Kidney glomerular epithelial cell (primary cell): ENCODE measurements at regions not wholly inside any gene's neighbourhood (a gene's known extent, or its start where the extent isn't known, plus 50 kb on each side); places are given as distances from the start of the nearest gene placed in this dataset.
"Not testable (repeated sequence)": the region's sequence is repeated elsewhere in the genome, so short reads cannot be mapped to it uniquely, and the experiment has no call there.

ENCODE experiments used
- DNase-seq: peaks from one replicate; lab custom pipeline; 2025; lab: John Stamatoyannopoulos, UW

- no peak for DNase-seq
These were observed 54.6 kb downstream of the DKK1 start for GRCh38 chr10:52368725-52369124.

GRCh38 chr10:52374207-52374606, 60.1 kb downstream of the DKK1 start:
- not testable (repeated sequence) for DNase-seq

GRCh38 chr10:52376694-52377354, 62.7 kb downstream of the DKK1 start:
- DNase-seq, result no peak

GRCh38 chr10:52378124-52378523, 64.0 kb downstream of the DKK1 start:
- no peak for DNase-seq

- DNase-seq, result no peak
These were observed 65.2 kb downstream of the DKK1 start for GRCh38 chr10:52379287-52379686.

GRCh38 chr10:52383088-52383487, 69.0 kb downstream of the DKK1 start:
- DNase-seq, result no peak

- no peak for DNase-seq
These were observed 73.7 kb downstream of the DKK1 start for GRCh38 chr10:52387744-52388143.

GRCh38 chr10:52390388-52390787, 76.3 kb downstream of the DKK1 start:
- DNase-seq, result no peak

GRCh38 chr10:52391927-52392602, 78.0 kb downstream of the DKK1 start:
- DNase-seq, result no peak

- no peak for DNase-seq
These were observed 80.2 kb downstream of the DKK1 start for GRCh38 chr10:52394246-52394645.

GRCh38 chr10:52400562-52400961, 86.5 kb downstream of the DKK1 start:
- no peak for DNase-seq

- DNase-seq, result not testable (repeated sequence)
These were observed 89.7 kb downstream of the DKK1 start for GRCh38 chr10:52403801-52404200.

- DNase-seq, result no peak
These were observed 95.1 kb downstream of the DKK1 start for GRCh38 chr10:52409195-52409594.

GRCh38 chr10:52409928-52410327, 95.8 kb downstream of the DKK1 start:
- DNase-seq, result no peak

- no peak for DNase-seq
These were observed 96.8 kb downstream of the DKK1 start for GRCh38 chr10:52410916-52411315.

GRCh38 chr10:52419281-52419680, 105.2 kb downstream of the DKK1 start:
- no peak for DNase-seq

- no peak for DNase-seq
These were observed 106.6 kb downstream of the DKK1 start for GRCh38 chr10:52420656-52421055.

- DNase-seq, result no peak
These were observed 109.3 kb downstream of the DKK1 start for GRCh38 chr10:52423369-52423768.

GRCh38 chr10:52424341-52424740, 110.3 kb downstream of the DKK1 start:
- no peak for DNase-seq

- no peak for DNase-seq
These were observed 120.7 kb downstream of the DKK1 start for GRCh38 chr10:52434734-52435133.

GRCh38 chr10:52436664-52437063, 122.6 kb downstream of the DKK1 start:
- no peak for DNase-seq

GRCh38 chr10:52437205-52437646, 123.1 kb downstream of the DKK1 start:
- DNase-seq, result no peak

GRCh38 chr10:52438119-52438518, 124.0 kb downstream of the DKK1 start:
- DNase-seq, result no peak
